HCT116 (cell line): ENCODE measurements at regions not wholly inside any gene's neighbourhood (a gene's known extent, or its start where the extent isn't known, plus 50 kb on each side); places are given as distances from the start of the nearest gene placed in this dataset.

Experiments used
- EZH2 ChIP-seq: fragments of 200-600 bp; sonication (generic); IDR thresholded peaks from 2 replicates; pipeline ENCODE4 v1.6.1; 2017; ENCODE audit warnings: antibody characterized with exemption, mixed run types
- JUND ChIP-seq: IDR thresholded peaks from 2 replicates; pipeline ENCODE4 v1.6.1; 2012
- SRF ChIP-seq: IDR thresholded peaks from 2 replicates; pipeline ENCODE4 v1.6.1; 2012; ENCODE audit warnings: low read depth
- YY1 ChIP-seq: IDR thresholded peaks from 2 replicates; pipeline ENCODE4 v1.6.1; 2011; ENCODE audit warnings: low read length, low read depth, moderate library complexity, mild to moderate bottlenecking; ENCODE audit not compliant: insufficient replicate concordance; ENCODE audit errors: extremely low read depth
- TF ChIP-seq, protein P1 (sequence below), 3 experiments: fragments of 200-600 bp in 1 of 3; sonication (generic) in 1 of 3; IDR thresholded peaks in 2 of 3; conservative IDR thresholded peaks in 1 of 3; 2 replicates each; pipeline ENCODE4 v1.5.1; 2012 to 2017; ENCODE audit warnings: low read depth in 2 of 3, low read length in 2 of 3, antibody characterized with exemption in 1 of 3, borderline replicate concordance in 1 of 3, control low read depth in 1 of 3, mild to moderate bottlenecking in 1 of 3, mixed read lengths in 1 of 3, mixed run types in 1 of 3, moderate library complexity in 1 of 3; ENCODE audit not compliant: insufficient read depth in 1 of 3

DNA sequence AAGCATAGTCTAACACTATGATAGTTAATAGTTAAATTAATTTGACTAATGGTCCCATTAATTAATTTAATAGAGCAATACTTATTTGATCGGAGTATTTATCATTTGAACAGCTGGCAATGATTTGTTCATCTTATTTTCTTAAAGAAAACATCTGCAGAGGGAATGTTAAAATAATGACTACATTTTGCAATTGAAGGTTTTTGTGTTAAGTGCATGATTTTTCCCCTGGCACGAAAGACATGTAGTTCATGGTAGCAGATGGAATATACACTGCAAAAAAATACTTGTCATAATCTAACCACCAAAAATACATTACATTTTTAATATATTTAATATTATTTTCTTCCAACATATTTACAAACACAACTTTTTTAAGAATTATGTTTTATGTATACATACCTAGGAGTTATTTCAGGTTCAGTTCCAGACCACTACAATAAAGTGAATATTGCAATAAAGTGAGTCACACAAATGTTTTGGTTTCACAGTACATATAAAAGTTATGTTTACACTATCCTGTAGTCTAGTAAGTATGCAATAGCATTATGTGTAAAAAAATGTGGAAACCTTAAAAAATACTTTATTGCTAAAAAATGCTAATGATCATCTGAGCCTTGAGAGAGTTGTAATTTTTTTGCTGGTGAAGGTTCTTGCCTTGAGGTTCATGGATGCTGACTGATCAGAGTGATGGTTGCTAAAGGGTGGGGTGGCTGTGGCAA lies 292.6 kb upstream of the DAB2 start:
- TF ChIP-seq, protein P1, sequence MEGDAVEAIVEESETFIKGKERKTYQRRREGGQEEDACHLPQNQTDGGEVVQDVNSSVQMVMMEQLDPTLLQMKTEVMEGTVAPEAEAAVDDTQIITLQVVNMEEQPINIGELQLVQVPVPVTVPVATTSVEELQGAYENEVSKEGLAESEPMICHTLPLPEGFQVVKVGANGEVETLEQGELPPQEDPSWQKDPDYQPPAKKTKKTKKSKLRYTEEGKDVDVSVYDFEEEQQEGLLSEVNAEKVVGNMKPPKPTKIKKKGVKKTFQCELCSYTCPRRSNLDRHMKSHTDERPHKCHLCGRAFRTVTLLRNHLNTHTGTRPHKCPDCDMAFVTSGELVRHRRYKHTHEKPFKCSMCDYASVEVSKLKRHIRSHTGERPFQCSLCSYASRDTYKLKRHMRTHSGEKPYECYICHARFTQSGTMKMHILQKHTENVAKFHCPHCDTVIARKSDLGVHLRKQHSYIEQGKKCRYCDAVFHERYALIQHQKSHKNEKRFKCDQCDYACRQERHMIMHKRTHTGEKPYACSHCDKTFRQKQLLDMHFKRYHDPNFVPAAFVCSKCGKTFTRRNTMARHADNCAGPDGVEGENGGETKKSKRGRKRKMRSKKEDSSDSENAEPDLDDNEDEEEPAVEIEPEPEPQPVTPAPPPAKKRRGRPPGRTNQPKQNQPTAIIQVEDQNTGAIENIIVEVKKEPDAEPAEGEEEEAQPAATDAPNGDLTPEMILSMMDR (IDR thresholded peaks at IDR 0.05 in 2 of 3, conservative IDR thresholded peaks at IDR 0.05 in 1 of 3; ENCODE audit: borderline replicate concordance in 1 of 3, insufficient read depth in 1 of 3, low read depth in 2 of 3, low read length in 2 of 3) = no peak
- no peak for TF ChIP-seq JUND
- no peak for TF ChIP-seq YY1
- TF ChIP-seq SRF = no peak
- no peak for TF ChIP-seq EZH2
